HG03139 (cell line): ENCODE measurements at regions not wholly inside any gene's neighbourhood (a gene's known extent, or its start where the extent isn't known, plus 50 kb on each side); places are given as distances from the start of the nearest gene placed in this dataset.

ENCODE experiments used
- ATAC-seq: cut with Tn5 transposase; IDR thresholded peaks from one replicate; pipeline ENCODE4 v1.9.1; 2021; ENCODE audit not compliant: unreplicated experiment

DNA sequence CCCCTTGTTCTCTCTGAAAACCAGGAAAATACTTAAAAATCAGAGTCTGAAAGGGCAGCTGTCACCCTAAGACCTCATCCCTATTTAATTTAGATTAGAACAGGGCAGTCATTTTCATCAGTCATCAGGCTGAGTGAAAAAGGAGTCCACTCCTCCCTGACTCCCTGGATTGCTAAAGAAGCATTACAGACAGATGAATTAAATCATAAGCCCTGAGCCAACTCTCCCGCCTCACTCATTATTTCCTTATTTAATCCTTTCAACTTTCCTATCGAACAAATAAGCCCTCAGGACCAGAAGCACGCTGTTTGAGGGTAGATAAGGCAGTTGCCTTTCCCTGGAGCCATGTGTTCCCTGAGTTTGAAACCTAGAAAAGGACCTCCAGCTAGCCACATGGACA, 201.9 kb upstream of the ANKRD55 start:
- ATAC-seq = no peak

DNA sequence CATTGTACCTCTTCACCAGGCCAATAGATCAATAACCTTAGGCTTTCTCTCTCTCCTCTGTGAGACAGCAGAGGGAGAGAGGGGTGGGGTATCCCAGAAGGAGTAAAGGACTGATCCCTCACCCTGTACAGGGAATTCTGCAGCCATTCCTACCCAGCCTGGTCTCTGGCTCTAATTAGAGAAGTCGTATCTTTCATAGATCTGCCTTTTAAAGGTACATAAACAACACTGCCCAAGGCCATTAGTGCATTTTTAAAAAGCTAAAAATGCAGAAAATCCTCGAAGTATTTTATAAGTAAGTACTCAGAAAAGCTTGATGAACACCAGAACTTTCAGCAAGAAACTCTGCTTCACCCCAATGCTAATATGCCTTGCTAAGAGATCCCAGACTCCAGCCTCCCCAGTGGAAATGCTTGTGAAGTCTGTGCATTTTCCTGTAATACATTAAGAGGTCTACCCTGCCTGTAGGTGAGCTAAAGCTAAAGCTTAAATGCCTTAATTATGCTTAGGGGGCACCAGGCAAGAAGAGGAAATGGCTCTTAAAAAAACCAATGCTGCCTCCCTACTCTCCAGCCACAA, 200.0 kb upstream of the ANKRD55 start:
- no peak for ATAC-seq

DNA sequence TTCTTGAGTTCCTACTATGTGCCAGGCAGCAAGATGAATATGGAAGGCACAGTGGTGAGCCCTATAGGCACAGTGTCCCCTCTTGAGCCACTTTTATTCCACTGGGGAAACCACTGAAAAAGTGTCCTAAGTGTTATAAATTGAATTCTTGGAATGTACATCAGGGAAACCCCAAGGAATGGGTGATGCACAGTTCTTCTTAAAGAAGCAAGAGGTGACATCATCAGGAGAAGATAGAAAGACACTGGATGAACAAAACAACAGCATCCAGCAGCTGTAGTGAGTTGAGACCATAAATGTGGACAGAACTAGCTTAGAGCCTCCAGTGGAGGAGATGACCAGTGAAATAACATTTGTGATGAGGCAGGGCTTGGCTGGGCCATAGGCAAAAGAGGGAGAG, 199.2 kb upstream of the ANKRD55 start:
- no peak for ATAC-seq

DNA sequence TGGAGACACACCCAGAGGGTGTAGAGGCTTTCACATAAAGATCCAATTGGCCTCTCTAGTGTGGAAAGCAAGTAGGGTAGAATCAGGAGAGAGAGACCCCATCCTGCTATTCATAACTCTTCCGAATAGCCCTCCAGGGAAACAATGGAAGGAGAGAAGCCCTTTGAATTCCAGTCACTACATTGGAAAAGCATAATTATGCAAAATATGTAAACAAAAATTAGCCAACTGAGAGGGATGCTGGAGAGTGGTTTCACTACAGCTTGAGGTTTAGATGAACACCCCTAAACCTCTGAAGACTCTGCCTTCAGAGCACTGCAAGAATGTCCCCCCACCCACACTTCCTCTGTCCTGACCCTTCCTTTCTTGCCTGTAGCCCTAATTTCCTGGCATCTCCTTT, 197.3 kb upstream of the ANKRD55 start:
- ATAC-seq = no peak

DNA sequence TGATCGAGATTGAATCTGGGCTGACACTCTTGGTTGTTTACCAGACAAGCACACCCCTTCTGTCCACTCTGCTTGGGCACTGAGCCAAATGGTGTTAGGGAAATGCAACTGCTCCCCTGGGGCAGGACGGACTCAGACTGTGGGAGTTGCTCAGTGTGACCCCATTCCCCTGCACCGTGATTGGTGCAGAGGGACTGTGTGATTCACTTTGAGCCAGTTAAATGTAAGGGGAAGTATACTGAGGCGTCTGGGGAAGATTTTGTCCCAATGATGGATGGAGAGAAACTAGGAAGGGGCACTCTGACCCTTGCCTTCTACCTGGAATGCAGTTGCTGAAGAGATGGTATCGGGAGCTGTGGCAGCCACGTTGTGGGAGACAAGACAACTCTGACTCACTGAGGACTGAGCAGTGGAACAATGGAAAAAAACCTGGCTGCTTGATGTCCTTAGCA, 196.0 kb upstream of the ANKRD55 start:
- ATAC-seq = no peak

DNA sequence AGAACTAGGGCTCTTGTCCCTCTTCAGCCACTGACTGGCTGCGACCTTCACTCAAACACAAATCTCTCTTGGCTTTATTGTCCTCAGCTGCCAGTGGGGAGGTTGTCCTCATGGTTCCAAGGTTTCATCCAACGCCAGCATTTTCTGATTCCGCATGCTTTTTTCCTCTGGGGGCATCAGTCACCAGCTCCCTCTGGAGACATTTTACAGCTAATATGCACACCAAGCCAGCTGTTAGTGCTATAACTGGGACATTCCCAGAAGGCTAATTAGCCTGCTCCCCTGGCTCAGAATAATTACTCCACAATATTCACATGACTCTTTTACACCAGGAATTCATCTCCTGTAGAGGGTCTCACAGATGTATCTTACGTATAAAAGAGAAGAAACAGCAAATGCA, 193.6 kb upstream of the ANKRD55 start:
- ATAC-seq = no peak

DNA sequence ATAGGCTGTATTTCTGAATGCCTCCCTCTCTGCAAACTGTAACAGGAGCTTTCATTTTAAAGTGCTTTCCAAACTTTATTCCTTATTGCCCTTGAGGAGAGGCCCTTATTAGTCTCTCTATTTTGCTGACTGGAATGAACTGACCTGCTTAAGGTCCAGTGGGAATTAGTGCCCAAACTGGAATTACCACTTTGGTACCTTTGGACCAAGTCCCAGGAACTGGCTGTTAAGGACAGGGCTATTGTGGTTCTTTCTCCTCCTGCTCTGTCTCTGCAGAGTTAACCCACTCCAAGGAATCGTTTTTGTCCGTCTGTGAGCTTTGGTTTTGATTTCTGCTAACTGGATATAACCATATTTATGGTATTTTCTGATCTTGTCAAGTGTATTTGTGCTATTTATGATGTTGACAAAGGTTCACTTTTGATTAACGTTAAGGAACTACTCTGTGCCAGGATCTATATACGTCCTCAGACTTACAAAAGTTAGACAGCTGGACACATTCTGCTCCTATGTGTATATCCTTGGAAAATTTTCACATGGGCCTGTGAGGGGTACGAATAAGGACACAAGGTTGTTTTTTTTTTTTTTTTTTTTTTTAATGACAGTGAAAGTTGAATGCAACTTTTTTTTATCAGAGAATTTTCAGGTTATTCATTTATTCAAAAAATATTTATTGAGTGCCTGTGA, 189.1 kb upstream of the ANKRD55 start:
- no peak for ATAC-seq

DNA sequence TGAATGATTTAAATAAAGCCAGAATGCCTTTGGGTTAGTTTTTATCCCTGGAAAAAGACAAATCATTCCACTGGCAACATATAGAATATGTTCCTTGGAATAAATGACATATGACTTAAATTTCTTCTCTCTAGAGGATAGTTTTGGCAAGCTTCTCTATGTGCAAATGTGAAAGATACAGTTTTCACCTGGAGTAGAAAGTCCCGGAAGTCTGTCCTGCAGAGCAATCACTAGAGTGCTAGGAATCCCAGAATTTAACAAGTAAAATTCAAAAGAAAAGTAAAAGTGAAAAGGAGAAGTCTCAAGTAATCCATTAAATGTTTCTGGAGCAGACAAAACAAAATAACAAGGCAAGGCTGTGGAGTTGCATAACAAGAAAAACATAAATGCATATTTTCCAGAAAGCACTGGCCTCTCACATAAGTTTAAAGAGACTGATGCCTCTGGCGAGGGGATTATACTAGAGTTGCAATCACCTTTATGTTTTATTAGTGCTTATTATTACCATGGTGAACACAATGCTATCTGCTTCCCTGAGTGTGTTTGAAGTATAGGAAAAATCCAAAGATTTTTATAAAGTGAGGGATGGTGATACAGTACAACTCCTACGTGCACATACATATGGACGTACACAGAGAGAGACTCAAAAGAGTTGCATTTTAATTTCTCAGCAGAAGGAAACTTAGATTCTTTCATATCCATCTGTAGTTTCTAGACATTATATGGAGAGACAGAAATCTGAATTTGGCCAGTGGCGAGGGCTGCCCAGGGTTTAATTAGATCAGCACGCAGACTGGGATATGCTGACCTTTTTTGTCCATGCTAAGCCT, 188.3 kb upstream of the ANKRD55 start:
- no peak for ATAC-seq

DNA sequence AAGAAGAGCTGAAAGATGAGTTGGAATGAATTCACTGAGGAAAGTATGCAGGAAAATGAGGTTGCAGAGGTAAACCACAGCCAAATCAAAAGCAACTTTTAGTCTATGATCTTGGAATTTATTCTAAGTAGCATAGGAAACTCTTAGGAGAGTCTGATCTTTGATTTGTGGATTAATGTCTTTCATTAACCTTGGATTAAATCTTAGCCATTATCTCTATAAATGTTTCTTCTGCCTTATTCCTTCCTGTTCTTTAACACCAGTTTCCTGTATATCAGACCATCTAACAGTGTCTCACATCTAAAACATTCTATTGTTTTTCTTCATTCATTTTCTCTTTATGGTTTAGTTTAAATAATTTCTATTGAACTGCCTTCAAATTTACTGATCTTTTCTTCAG, 187.2 kb upstream of the ANKRD55 start:
- ATAC-seq = no peak

DNA sequence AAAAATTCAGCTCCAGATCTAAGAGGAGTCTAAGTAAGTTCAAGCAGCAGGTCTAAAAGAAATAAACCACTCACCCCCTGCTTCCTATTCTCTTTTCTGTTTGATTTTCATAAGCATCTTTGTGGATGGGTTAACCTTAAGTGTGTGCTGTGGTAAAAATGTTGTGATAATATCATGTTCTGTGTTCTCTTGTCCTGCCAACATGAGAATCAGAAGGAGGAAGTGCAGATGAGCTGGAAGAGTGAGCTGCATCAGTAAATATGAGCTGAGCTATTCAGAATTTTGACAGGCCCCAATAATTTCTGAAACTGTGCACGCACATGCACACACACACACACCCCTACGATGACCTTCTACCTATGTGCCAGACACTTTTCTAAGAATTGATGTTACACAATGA, 186.5 kb upstream of the ANKRD55 start:
- no peak for ATAC-seq

DNA sequence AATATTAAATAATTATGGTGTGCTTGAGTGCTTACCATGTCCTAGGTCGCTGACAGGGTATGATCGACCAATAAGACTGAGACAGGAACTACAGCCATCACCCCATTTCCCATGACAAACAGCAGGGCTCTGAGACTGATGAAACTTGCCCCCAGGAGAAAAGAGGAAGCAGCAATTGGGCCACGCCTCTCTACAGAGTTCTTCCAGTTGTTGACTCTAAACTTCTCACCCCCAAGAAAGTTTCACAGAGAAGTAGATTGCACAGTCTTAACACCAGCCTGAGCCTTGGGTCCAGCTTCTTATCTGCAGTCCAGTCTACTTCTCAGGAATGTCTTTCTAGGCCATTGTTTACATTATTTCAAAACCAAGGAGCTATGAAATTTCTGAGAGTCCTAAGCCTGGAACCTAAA, 182.2 kb upstream of the ANKRD55 start:
- ATAC-seq = peak; percentile 86

DNA sequence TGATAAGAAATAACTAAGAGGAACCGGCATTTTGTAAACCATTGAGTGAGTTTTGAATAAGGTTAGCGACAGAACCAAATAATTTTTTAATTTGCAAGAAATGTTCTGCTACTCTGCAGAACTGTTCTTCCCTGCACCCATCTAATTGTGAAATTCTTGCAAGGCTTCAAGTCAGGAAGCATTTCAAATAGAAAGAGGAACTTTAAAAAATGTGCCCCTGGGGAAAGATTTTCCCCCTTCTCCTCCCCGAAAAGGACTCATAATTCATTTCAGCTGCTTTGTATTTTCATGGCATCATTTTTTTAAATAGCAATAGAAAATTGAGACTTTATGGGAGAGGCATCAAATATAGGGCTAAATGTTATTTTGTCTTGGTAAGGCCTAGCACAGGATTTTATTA, 180.9 kb upstream of the ANKRD55 start:
- ATAC-seq = no peak

DNA sequence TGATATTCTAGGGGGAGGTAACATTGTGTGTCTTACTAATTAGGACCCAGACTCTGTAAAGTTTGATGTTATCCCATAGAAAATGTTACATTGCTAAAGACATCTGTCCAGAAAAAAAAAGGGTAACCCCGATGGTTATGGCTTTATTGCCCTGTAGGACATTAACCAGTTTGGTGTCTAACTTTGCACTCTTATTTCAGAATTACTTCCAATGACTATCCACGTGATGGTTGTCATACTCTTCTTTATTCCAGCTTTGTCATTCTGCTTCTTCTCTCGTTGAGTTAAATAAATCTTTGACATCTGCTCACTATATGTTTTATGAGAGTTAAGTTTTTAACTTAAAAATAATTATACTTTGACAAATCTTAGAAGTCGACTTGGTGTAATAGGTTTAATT, 180.4 kb upstream of the ANKRD55 start:
- ATAC-seq = no peak

DNA sequence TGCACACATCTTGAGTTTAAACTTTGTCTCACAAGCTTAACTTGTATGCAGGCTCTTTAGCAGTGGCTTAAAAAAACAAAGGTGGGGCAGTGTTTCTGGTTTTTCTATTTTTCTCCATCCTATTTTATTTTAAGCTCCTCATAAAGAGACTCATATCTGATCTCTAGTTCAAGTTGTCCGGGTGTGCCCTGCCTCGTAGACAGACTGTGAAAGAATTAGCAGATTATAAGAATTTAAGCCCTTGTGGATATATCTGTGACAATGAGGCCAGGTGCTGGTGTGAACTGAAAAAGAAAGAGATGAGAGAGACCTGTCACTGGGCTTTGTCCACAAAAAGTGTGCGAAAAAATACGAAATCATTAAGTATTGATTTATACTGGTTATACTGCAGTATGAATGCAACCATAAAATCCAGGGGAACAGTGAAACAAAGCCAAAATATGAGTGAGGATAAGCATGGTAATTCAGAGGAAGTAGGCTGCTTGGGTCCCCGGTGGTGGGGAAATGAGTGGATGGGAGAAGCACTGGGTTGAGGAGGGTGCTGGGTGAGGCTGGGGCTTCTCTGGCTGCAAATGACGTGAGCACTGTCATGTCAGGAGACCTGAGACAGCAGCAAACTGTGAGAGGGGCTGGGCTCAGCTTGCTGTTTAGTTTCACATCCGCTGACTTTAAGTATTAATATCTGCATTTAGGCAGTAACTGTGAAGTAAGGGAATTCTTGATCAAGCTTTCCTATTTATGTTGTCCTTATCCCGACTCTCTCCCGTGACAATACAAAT, 179.7 kb upstream of the ANKRD55 start:
- ATAC-seq = peak; percentile 83

DNA sequence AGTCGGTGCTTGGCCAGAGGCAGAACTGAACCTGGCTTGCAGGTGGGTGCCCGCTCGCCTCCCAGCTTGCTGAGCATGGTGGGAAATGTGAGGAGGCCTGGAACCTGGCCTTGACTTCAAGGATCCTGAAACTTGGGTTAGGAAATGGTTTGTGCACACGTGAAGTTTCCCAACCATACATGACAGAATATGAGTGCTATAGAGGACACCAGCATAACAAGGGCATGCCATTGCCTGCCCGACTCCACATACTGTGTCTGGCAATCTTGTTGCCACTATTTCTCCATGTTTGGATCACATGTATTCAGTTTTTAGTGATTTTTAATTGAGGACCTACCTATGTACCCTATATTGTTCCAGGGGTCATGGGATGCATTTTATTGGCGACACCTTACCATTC, 177.6 kb upstream of the ANKRD55 start:
- ATAC-seq = no peak

DNA sequence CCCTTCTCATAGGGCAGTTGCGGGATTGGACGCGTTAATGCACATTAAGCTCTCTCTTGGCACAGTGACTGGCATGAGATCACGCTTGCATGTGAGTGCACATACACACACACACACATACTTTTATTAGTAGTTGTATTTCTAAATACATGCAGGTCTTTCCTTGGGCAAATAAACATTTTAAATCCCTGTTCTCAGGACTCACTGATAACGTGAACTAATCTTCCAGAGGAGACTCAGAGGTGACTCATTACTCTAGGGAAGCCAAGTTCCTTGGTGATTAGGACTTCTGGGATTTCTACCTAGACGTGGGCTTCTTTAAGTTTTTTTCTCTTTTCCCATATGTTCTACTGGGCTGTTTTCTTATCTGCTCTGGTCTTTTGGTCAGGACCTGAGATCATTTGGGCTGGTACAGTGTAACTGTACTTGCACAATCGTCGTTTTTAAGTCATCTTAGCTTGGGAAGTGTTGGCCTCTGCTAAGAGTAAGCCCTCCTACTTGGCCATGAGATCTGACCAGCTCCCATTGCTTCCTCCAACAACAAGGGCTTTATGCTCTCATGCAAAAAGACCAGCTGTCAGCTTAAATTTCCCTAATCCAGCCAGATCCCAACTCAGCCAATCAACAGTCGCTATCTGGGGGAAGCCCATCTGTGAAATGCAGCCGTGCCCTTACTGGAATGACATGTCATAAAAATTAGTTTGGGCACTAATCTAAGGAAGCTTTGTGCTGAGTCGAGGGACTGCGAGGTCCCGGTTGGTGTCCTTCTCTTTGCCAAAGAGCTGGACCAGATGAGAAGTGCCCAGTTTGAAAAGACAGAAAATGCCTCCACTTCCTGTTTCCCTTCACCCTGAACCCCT, 176.4 kb upstream of the ANKRD55 start:
- no peak for ATAC-seq

DNA sequence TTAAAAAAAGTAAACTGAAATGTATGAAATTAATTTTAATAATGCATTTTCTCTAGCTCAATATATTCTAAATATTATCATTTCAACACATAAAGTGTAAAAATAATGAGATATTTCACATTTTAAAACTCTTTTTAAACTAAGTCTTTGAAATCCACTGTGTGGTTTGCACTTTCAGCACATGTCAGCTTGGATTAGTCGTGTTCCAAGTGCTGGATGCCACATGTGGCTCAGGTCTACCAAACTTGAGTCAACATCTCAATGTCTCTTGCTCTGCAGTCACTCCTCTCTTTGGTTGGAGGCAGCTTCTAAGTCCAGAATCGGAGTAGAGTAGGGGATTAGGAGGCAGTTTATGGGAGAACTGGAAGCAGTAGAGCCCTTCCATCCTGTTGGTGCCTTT, 173.7 kb upstream of the ANKRD55 start:
- no peak for ATAC-seq

DNA sequence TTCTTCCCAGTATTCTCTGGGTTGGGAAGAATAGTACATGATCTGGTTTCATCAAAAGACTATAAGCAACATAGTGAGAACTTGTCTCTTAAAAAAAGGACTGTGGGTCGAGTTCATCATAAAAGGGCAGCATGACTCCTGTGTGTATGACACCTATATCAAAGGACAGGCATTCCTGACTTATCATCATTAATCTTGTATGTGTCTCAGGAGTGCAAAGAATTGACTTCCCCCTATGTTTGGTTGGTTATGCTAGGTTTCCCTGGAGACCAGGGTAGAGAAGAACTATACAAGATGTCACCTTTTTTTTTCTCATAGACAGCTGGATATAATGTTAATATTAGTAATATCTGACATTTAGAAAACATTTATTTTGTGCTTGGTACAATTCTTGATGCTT, 173.1 kb upstream of the ANKRD55 start:
- ATAC-seq = no peak

DNA sequence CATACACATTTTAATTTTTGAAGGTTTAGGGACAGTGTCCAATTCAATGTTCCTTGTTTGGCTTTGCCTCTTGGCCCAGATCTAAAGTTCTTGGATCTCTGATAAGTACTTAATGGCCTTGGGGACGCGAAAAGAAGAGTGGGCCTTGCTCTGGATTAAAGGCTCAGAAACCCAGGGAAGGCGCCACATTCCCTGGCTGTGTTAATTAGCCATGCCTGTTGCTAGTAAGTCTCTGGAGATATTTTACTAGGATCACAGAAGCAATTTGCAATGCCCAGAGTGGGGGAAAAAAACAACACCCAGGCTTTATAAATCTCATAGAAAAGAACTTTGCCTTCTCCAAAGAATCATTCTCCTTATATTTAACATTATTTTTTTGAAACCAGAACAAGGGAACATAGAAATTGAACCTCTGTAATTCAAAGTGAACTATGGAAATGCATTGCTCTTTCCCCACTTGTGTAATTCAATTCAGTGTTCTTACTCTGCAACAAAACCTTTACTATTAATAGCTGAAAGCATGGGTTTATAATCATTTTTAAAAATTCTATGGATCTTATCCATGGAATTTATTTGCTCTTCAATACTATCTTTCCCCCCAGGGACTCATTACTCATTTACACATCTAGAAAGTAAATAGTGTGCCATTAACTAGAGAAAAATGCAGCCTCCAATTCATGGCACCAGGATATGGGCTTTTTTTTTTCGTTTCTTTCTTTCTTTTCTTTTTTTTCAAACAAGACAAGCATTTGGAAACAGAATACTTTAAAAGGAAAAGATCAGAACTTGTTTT, 172.2 kb upstream of the ANKRD55 start:
- no peak for ATAC-seq
